HG03280 (cell line): ENCODE measurements at regions not wholly inside any gene's neighbourhood (a gene's known extent, or its start where the extent isn't known, plus 50 kb on each side); places are given as distances from the start of the nearest gene placed in this dataset.
"Not testable (repeated sequence)": the region's sequence is repeated elsewhere in the genome, so short reads cannot be mapped to it uniquely, and the experiment has no call there.

ENCODE experiments used
- ATAC-seq: cut with Tn5 transposase; IDR thresholded peaks from one replicate; pipeline ENCODE4 v1.9.1; 2021; ENCODE audit warnings: mild to moderate bottlenecking, moderate library complexity; ENCODE audit not compliant: unreplicated experiment

- no peak for ATAC-seq
Measured at GRCh38 chr5:15384581-15384980, 115.4 kb upstream of the FBXL7 start.

- no peak for ATAC-seq
Measured at GRCh38 chr5:15384176-15384575, 115.8 kb upstream of the FBXL7 start.

GRCh38 chr5:15383469-15383868, 116.5 kb upstream of the FBXL7 start:
- no peak for ATAC-seq

GRCh38 chr5:15383021-15383420, 117.0 kb upstream of the FBXL7 start:
- ATAC-seq: no peak

- ATAC-seq: no peak
Measured at GRCh38 chr5:15377573-15378340, 122.2 kb upstream of the FBXL7 start.

GRCh38 chr5:15376803-15377202, 123.2 kb upstream of the FBXL7 start:
- ATAC-seq: no peak

GRCh38 chr5:15376088-15376487, 123.9 kb upstream of the FBXL7 start:
- ATAC-seq: no peak

- no peak for ATAC-seq
Measured at GRCh38 chr5:15375559-15375958, 124.4 kb upstream of the FBXL7 start.

- ATAC-seq: no peak
Measured at GRCh38 chr5:15374886-15375285, 125.1 kb upstream of the FBXL7 start.

- ATAC-seq: no peak
Measured at GRCh38 chr5:15373151-15373550, 126.8 kb upstream of the FBXL7 start.

- no peak for ATAC-seq
Measured at GRCh38 chr5:15371184-15371583, 128.8 kb upstream of the FBXL7 start.

- no peak for ATAC-seq
Measured at GRCh38 chr5:15368835-15369234, 131.1 kb upstream of the FBXL7 start.

GRCh38 chr5:15367489-15367888, 132.5 kb upstream of the FBXL7 start:
- ATAC-seq: no peak

- no peak for ATAC-seq
Measured at GRCh38 chr5:15366676-15367391, 133.1 kb upstream of the FBXL7 start.

GRCh38 chr5:15365070-15365469, 134.9 kb upstream of the FBXL7 start:
- ATAC-seq: no peak

GRCh38 chr5:15363601-15364000, 136.4 kb upstream of the FBXL7 start:
- no peak for ATAC-seq

- ATAC-seq: not testable (repeated sequence)
Measured at GRCh38 chr5:15357092-15357453, 142.9 kb upstream of the FBXL7 start.

- not testable (repeated sequence) for ATAC-seq
Measured at GRCh38 chr5:15356308-15357091, 143.5 kb upstream of the FBXL7 start.

GRCh38 chr5:15354021-15354420, 146.0 kb upstream of the FBXL7 start:
- ATAC-seq: no peak

- no peak for ATAC-seq
Measured at GRCh38 chr5:15353086-15353645, 146.8 kb upstream of the FBXL7 start.

- ATAC-seq: no peak
Measured at GRCh38 chr5:15350614-15351013, 149.4 kb upstream of the FBXL7 start.
